Psoas muscle (tissue), 7 donors: ENCODE measurements at regions not wholly inside any gene's neighbourhood (a gene's known extent, or its start where the extent isn't known, plus 50 kb on each side); places are given as distances from the start of the nearest gene placed in this dataset.
A peak's percentile ranks its signal among the peaks of the same experiment; 100 is the strongest.

Source experiments
- ATAC-seq, 4 donors: fragments of 200-7000 bp; cut with Tn5 transposase; one replicate each; pipeline ENCODE4 v1.9.1; 2020; ENCODE audit warnings: moderate library complexity in 3 of 4, mild to moderate bottlenecking in 2 of 4
- DNase-seq, 2 donors: peaks; one replicate each; pipeline ENCODE4 v3.0.0-alpha.2; 2020
- H3K27ac ChIP-seq: fragments of 200-600 bp; one replicate; pipeline ENCODE4 v1.8.0; 2022
- H3K27me3 ChIP-seq, 3 donors: fragments of 200-600 bp in 1 of 3; one replicate each; pipeline versions ENCODE4 v1.6.1 to v1.8.0; 2013 to 2022; ENCODE audit warnings: low read length in 2 of 3, mild to moderate bottlenecking in 2 of 3, moderate library complexity in 1 of 3; ENCODE audit not compliant: insufficient read depth in 3 of 3
- H3K36me3 ChIP-seq, 2 donors: fragments of 200-600 bp in 1 of 2; one replicate each; pipeline versions ENCODE4 v1.6.1 to v1.8.0; 2013 to 2022; ENCODE audit warnings: low read depth in 1 of 2, mild to moderate bottlenecking in 1 of 2, moderate library complexity in 1 of 2; ENCODE audit not compliant: insufficient read depth in 1 of 2
- H3K4me1 ChIP-seq: fragments of 200-600 bp; one replicate; pipeline ENCODE4 v1.8.0; 2022
- H3K4me3 ChIP-seq: fragments of 200-600 bp; one replicate; pipeline ENCODE4 v1.8.0; 2022; ENCODE audit warnings: mild to moderate bottlenecking
- H3K9me3 ChIP-seq: fragments of 200-600 bp; one replicate; pipeline ENCODE4 v1.8.0; 2022
- CTCF ChIP-seq: fragments of 200-600 bp; IDR thresholded peaks from one replicate; pipeline ENCODE4 v1.8.0; 2022; ENCODE audit warnings: antibody characterized with exemption
- WGBS, 3 donors: extraction: QIAGEN DNeasy Blood & Tissue Kit; methylation state at CpG; one replicate each; pipeline versions ENCODE4 v1.1.6 to v1.1.7; 2013; 5-methylcytosine and 5-hydroxymethylcytosine counted together
- intact Hi-C, 2 donors: fragments of 100-400 bp; cut with DNase I; formaldehyde crosslinking; loops; one replicate each; pipeline versions ENCODE4 v1.11.0 to v1.14.2; 2022
- donor health status: healthy with polysubstance abuse.
- donor health status: DM: no; HTN: no; CAD: no; lungs with moderate emphysema.
- donor health status: Bipolar disorder and iron deficiency.
- donor health status: healthy.
- donor health status: DM: yes; HTN: yes; CAD: no.
- donor health status: DM: no; HTN: no; CAD: no.
- donor health status: DM: yes; HTN: yes; CAD: no.

- H3K9me3 ChIP-seq, result no peaks in the 10 kb centered on the region
- H3K27me3 ChIP-seq, result no peaks in the 10 kb centered on the region
- H3K27ac ChIP-seq, result no peak overlapping the region
- no peak for TF ChIP-seq CTCF
- no peak for ATAC-seq
- no peaks in the 10 kb centered on the region for H3K36me3 ChIP-seq
- intact Hi-C loops, result no loop called here
- no peak for DNase-seq
- H3K4me3 ChIP-seq, result no peak overlapping the region
- WGBS, 3 donors, result 69 to 78% (median 71%) methylated on average over 4 of the region's 4 CpGs
- H3K4me1 ChIP-seq, result no peaks in the 10 kb centered on the region
These were observed 471.6 kb upstream of the ERCC4 start for GRCh38 chr16:13448346-13448745.

GRCh38 chr16:13453325-13453724 is 466.6 kb upstream of the ERCC4 start:
- TF ChIP-seq CTCF, result no peak
- no peak overlapping the region for H3K27ac ChIP-seq
- no peaks in the 10 kb centered on the region for H3K36me3 ChIP-seq
- no peaks in the 10 kb centered on the region for H3K4me1 ChIP-seq
- no peaks in the 10 kb centered on the region for H3K9me3 ChIP-seq
- H3K4me3 ChIP-seq, result no peak overlapping the region
- H3K27me3 ChIP-seq, result no peaks in the 10 kb centered on the region
- ATAC-seq (no peak), DNase-seq (no peak)
- intact Hi-C loops, result no loop called here
- 42 to 60% (median 56%) methylated on average over 2 of the region's 2 CpGs for WGBS, 3 donors

GRCh38 chr16:13453938-13454553 is 465.9 kb upstream of the ERCC4 start:
- WGBS, 3 donors, result 63 to 65% (median 65%) methylated on average over 10 of the region's 10 CpGs
- Histone ChIP-seq H3K4me1 (no peaks in the 10 kb centered on the region), H3K9me3 (no peaks in the 10 kb centered on the region), H3K27me3 (no peaks in the 10 kb centered on the region), H3K27ac (no peak overlapping the region), H3K4me3 (no peak overlapping the region), H3K36me3 (no peaks in the 10 kb centered on the region)
- ATAC-seq (no peak), DNase-seq (no peak)
- TF ChIP-seq CTCF, result peak; percentile 17
- intact Hi-C loops, result no loop called here

GRCh38 chr16:13463619-13464018 is 456.3 kb upstream of the ERCC4 start:
- Histone ChIP-seq H3K4me1 (no peaks in the 10 kb centered on the region), H3K27ac (no peak overlapping the region), H3K4me3 (no peak overlapping the region), H3K27me3 (no peaks in the 10 kb centered on the region), H3K9me3 (no peaks in the 10 kb centered on the region), H3K36me3 (no peaks in the 10 kb centered on the region)
- intact Hi-C loops, result loop anchor here in 1 of 2 donors (10.0 kb wide), 1 partner anchor 61 kb away; no protein-coding TSS in a partner anchor
- WGBS, 3 donors, result 41 to 54% (median 45%) methylated on average over 5 of the region's 5 CpGs
- ATAC-seq (no peak), DNase-seq (no peak)
- no peak for TF ChIP-seq CTCF

- no peak for ATAC-seq
- Histone ChIP-seq H3K4me3 (no peak overlapping the region), H3K4me1 (no peaks in the 10 kb centered on the region), H3K9me3 (no peaks in the 10 kb centered on the region), H3K27ac (no peak overlapping the region), H3K27me3 (no peaks in the 10 kb centered on the region), H3K36me3 (no peaks in the 10 kb centered on the region)
- no peak for DNase-seq
- WGBS, 3 donors, result 69 to 74% (median 70%) methylated on average over 4 of the region's 4 CpGs
- intact Hi-C loops, result no loop called here
- no peak for TF ChIP-seq CTCF
These were observed 448.9 kb upstream of the ERCC4 start for GRCh38 chr16:13471036-13471435.
